Fibroblast of lung (primary cell): ENCODE measurements at regions not wholly inside any gene's neighbourhood (a gene's known extent, or its start where the extent isn't known, plus 50 kb on each side); places are given as distances from the start of the nearest gene placed in this dataset.

ENCODE experiments used
- EZH2 ChIP-seq: IDR thresholded peaks from 2 replicates; pipeline ENCODE4 v1.5.1; 2012; ENCODE audit warnings: low read length, control low read depth, mild to moderate bottlenecking; ENCODE audit errors: missing control alignments
- TF ChIP-seq, protein P1 (sequence below), 2 donors: IDR thresholded peaks in 1 of 2; conservative IDR thresholded peaks in 1 of 2; 1 replicate in 1 of 2; 2 replicates in 1 of 2; pipeline ENCODE4 v1.5.1; 2011 to 2012; ENCODE audit warnings: low read length in 2 of 2, control low read depth in 1 of 2, inconsistent platforms in 1 of 2, low read depth in 1 of 2, mild to moderate bottlenecking in 1 of 2

DNA sequence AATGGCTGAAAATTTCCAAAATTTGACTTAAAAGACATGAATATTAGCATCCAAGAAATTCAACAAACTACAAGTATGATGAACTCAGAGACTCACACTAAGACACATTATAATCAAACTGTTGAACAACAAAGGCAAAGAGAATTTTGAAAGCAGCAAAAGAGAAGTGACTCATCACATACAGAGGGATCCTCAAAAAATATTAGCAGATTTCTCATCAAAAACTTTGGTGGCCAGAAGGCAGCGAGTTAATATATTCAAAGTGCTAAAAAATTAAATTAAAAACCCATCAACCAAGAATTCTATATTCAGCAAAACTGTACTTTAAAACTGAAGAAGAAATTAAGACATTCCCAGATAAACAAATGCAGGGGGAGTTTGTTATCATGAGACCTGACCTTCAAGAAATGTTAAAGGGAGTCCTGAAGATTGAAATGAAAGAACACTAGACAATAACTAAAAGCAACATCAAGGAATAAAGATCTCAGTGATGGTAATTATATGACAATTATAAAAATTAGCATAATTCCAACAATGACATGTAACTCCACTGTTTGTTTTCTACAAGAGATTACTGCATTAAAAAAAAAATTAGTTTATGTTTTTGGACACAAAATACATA is 150.0 kb downstream of the RNASET2 start:
- TF ChIP-seq, protein P1, sequence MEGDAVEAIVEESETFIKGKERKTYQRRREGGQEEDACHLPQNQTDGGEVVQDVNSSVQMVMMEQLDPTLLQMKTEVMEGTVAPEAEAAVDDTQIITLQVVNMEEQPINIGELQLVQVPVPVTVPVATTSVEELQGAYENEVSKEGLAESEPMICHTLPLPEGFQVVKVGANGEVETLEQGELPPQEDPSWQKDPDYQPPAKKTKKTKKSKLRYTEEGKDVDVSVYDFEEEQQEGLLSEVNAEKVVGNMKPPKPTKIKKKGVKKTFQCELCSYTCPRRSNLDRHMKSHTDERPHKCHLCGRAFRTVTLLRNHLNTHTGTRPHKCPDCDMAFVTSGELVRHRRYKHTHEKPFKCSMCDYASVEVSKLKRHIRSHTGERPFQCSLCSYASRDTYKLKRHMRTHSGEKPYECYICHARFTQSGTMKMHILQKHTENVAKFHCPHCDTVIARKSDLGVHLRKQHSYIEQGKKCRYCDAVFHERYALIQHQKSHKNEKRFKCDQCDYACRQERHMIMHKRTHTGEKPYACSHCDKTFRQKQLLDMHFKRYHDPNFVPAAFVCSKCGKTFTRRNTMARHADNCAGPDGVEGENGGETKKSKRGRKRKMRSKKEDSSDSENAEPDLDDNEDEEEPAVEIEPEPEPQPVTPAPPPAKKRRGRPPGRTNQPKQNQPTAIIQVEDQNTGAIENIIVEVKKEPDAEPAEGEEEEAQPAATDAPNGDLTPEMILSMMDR (conservative IDR thresholded peaks at IDR 0.05 in 1 of 2, IDR thresholded peaks at IDR 0.05 in 1 of 2; ENCODE audit: low read depth in 1 of 2, low read length in 2 of 2), result no peak
- TF ChIP-seq EZH2, result no peak
